ENCODE measurements at regions not wholly inside any gene's neighbourhood (a gene's known extent, or its start where the extent isn't known, plus 50 kb on each side); places are given as distances from the start of the nearest gene placed in this dataset.
"Not testable (repeated sequence)": the region's sequence is repeated elsewhere in the genome, so short reads cannot be mapped to it uniquely, and the experiment has no call there.

- DNase-seq = no peak
These were observed 260.7 kb downstream of the PLOD2 start for GRCh38 chr3:145900056-145900829.

- DNase-seq = no peak
These were observed 258.8 kb downstream of the PLOD2 start for GRCh38 chr3:145902166-145902565.

GRCh38 chr3:145903472-145904013, 257.4 kb downstream of the PLOD2 start:
- DNase-seq = no peak

- DNase-seq = no peak
These were observed 256.8 kb downstream of the PLOD2 start for GRCh38 chr3:145904138-145904537.

GRCh38 chr3:145906301-145906700, 254.7 kb downstream of the PLOD2 start:
- DNase-seq = no peak

GRCh38 chr3:145906755-145907154, 254.2 kb downstream of the PLOD2 start:
- DNase-seq = no peak

- DNase-seq = no peak
These were observed 250.0 kb downstream of the PLOD2 start for GRCh38 chr3:145911016-145911415.

GRCh38 chr3:145915787-145916186, 245.2 kb downstream of the PLOD2 start:
- no peak for DNase-seq

- not testable (repeated sequence) for DNase-seq
These were observed 233.2 kb downstream of the PLOD2 start for GRCh38 chr3:145927736-145928135.

GRCh38 chr3:145936971-145937370, 224.0 kb downstream of the PLOD2 start:
- no peak for DNase-seq

- no peak for DNase-seq
These were observed 221.6 kb downstream of the PLOD2 start for GRCh38 chr3:145939431-145939830.

GRCh38 chr3:145942052-145942451, 218.9 kb downstream of the PLOD2 start:
- DNase-seq = no peak

GRCh38 chr3:145943952-145944351, 217.0 kb downstream of the PLOD2 start:
- DNase-seq = no peak

- DNase-seq = no peak
These were observed 209.5 kb downstream of the PLOD2 start for GRCh38 chr3:145951441-145951840.

- DNase-seq = no peak
These were observed 208.4 kb downstream of the PLOD2 start for GRCh38 chr3:145952536-145952935.

- DNase-seq = no peak
These were observed 207.7 kb downstream of the PLOD2 start for GRCh38 chr3:145953316-145953715.

- DNase-seq = no peak
These were observed 201.4 kb downstream of the PLOD2 start for GRCh38 chr3:145959457-145960088.

- no peak for DNase-seq
These were observed 197.9 kb downstream of the PLOD2 start for GRCh38 chr3:145963111-145963510.

- DNase-seq = no peak
These were observed 193.9 kb downstream of the PLOD2 start for GRCh38 chr3:145967043-145967442.

GRCh38 chr3:145971186-145971585, 189.8 kb downstream of the PLOD2 start:
- no peak for DNase-seq

- no peak for DNase-seq
These were observed 188.1 kb downstream of the PLOD2 start for GRCh38 chr3:145972851-145973250.

GRCh38 chr3:145981056-145981455, 179.9 kb downstream of the PLOD2 start:
- DNase-seq = no peak

GRCh38 chr3:145983101-145983500, 177.9 kb downstream of the PLOD2 start:
- DNase-seq = no peak
